Stimulated activated CD4-positive, alpha-beta T cell treated with anti-CD3 and anti-CD28 coated beads, Interleukin-1b, Interleukin-23, amount 100 ng/mL, for 24 hours (primary cell): ENCODE measurements at regions not wholly inside any gene's neighbourhood (a gene's known extent, or its start where the extent isn't known, plus 50 kb on each side); places are given as distances from the start of the nearest gene placed in this dataset.

Experiments
- DNase-seq, 4 experiments: peaks; one replicate each; pipeline ENCODE4 v3.0.0-alpha.2; 2020; ENCODE audit warnings: low read depth in 4 of 4, low spot score in 1 of 4

DNA sequence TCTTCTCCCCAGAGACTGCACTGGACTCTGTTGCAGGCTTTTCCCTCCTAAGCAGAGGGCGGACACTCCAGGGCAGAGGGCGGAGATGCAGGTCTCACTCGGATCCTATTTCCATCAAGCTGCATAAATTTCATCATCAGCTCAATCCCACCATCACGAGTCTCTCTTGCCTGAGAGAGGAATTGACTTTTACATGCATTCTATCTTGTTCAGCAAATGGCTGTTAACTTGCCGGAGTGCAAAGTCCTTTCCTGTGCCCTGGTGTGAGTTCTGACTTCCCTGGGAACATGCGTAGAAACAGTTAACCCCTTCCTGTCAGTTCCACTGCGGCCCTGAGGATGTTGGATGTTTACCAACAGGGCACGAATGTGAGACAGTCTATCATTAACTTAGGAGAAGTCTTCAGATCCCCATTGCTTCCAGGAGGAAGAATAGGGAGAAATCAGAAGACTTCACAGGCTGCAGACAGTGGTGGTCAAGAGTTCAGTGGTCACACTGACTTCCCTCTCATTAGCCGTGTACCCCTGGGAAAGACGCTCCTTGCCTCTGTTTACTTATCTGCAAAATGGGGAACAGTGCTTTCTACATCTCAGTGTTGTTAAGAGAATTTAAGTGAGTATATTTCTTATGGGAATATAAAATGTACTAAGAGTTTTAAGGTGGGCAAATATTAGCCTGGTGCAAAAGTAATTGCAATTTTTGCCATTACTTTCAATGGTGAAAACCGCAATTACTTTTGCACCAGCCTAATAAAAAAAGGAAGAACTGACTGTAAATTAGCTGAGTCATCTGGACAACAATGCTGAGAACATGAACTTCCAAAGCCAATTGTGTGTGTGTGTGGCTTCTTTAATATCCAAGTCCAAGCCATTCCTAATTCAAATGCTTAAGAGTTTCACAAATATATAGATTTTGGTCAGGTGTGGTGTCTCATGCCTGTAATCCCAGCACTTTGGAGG lies 248.0 kb downstream of the DRD1 start:
- DNase-seq, result no peak

DNA sequence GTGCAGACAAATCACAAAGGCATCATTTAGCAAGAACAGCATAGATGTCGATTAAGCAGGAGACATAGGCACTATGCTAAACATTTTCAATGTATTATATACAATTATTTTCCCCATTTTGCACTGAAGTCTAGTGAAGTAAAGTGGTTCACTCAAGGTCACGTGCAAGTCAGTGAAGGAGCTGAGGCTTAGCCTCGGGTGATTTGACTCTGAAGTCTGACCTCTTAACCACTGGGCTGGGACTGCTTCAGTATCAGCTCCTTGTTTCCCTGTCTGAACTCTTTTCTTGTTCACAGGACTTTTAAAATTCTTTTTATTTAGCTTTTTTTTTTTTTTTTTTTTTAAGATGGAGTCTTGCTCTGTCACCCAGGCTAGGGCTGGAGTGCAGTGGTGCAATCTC lies 262.7 kb downstream of the DRD1 start:
- no peak for DNase-seq

DNA sequence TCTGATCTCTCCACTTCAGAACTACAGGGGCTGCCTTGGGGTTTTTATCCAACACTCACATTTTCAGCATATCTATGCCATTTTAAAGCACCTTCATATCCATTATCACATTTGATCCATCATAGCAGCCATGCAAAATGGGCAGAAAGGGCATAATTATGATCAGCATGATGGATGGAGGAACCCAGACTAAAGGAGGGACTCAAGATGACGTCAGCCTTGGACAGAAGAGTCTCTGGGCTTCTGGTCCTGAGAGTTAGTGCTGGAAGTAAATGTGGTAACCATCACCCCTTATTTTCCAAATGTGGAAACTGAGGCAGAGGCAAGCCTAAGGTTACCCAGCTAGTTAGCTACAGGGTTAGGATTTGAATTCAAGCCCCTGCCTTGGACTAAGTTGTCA lies 273.1 kb downstream of the DRD1 start:
- DNase-seq, result no peak

DNA sequence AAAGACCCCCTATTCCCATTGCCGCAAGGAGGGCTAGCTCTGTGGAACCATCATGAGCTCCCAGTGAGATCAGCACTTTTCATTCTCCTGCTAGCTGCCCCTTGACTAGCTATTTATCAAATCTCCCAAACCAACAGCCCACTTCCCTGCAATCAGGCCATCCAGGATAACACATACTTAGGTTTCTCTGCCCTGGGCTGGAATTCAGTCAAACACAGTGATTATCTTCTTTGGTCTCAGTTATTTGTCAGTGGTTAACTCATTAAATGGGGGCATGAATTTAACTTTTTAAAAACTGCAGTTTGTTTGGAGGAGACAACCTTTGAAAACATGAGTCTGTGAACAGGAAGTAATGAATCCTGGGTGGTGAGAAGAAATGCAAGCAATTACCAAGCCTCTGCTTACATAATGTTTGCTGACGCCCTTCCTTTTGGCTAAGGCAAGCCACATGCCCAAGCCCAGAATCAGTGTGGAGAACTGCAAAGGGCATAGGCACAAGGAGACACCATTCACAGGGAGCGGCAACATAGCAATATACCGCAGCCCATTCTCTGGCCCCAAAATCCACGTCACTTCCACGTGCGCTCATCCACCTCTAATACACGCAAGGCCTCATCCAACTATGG lies 275.0 kb downstream of the DRD1 start:
- no peak for DNase-seq

DNA sequence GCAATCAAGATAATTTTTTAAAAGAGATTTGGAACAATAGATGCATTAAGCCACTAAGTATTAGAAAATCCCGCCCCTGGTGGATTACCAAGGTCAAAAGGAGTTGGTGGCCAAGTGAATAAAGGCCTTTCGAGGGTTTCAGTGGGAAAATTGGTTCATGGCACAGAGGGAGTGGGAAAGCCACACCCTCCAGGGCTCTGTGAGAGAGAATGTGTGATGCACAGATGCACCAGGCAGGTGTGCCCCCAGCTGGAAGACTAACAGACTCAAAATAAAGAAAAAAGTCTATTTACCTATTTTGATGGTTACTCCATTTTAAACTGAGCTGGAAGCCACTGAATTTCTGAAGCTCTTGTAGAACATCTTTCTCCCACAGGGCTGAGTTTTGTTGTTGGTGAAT lies 278.0 kb downstream of the DRD1 start:
- DNase-seq, result no peak

DNA sequence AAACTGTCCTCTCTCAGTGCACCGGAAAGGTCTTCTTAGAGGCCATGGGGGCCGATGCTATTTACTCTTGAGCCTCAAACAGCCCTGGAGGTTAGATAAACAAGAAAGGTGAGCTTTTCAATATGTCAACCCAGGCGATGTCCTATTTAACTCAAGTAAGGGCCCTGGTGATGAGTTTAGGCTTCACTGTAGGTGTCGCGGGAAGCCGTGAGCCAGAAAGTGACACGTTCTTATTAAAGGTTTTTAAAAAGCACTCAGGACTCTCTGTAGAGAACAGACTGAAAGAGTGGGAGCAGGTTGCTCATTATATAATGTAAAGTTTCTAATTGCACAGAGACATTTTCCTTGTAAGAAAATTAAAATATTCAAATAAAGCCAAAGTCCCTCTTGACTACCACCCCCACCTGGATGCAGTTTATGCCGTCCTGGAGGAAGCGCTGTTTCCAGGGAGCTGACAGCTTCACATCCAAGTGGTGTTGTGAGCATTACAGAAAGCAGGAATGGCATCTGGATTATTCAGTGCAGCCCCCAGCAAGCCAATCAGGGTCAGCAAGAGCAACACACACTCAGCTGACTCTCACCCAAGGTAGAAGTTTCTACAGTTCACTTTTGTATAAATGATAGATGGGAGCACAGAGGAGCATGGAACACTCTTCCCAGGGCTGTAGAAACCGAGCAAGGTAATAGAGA lies 280.3 kb downstream of the DRD1 start:
- DNase-seq, result no peak

DNA sequence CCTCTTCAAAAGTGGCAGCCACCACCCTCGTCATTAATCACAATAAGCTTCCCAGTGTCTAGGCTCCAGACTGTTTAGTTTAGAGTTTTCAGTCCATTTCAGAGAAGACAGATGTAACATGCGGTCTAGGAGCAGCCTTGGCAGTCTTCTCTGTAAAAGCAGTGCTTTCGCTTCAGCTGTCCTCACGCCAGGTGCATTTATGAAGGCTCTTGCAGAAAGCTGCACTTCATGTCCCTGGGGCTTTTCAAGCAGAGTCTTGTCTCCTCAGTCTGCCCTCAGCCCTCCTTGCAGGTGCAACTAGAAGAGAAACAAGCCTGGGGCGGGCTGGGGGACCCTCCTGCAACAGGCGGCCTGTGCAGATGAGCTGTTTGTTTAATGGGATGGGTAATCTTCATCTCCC lies 281.9 kb downstream of the DRD1 start:
- DNase-seq, result no peak

DNA sequence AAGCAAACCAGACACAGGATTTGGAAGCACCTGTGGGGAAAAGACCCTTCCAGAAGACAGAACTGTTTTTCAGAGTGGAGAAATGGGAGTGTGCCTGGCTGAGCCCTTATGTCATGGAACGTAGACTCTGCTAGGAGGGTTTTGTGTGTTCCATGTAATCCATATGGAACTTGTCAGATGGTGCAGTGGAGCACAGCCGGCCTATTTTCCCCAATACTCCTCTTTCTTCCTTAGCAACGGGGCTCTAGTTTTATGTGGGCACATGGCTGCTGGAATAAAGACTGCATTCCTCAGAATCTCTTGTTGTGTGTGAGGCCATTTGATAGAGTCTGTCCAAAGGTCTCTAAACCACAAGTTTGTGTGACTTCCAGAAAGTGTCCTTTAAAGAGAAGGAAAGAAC lies 284.0 kb downstream of the DRD1 start:
- no peak for DNase-seq

DNA sequence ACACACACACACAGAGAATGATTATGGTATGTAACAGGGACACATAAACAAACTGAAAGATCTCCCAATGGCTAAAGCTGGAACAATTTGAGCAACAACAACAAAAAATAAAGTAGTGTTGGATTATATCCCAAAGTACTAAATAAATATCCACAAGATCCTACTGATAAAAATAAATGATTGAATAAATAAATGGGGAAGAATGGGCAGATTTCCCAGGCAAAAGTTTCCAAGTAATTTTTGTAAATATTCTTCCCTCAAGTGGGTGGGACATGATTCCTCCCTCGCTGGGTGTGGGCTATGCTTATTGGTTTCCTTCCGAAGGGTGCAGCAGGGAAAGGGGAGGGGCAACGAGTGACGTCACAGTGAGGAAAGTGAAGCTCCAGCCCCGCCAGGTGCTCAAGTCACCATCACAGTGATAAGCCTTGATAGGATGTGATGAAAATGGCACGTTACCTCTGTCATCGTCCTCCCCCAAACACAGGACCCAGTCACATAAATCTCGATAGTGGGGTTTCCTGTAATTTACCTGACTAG lies 295.3 kb downstream of the DRD1 start:
- DNase-seq, result no peak

DNA sequence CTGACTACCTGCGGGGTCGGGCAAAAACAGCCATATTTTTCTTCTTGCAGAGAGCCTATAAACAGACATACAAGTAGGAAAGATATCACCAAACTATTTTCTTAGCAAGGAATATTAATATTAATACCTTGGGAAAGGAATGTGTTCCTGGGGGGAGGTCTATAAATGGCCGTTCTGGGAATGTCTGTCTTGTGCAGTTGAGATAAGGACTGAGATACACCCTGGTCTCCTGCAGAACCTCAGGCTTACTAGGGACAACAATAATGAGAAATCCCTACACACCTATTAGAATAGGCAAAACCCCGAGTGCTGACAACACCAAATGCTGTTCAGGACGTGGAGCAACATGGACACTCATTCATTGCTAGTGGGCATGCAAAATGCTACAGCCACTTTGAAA lies 297.2 kb downstream of the DRD1 start:
- DNase-seq, result no peak

DNA sequence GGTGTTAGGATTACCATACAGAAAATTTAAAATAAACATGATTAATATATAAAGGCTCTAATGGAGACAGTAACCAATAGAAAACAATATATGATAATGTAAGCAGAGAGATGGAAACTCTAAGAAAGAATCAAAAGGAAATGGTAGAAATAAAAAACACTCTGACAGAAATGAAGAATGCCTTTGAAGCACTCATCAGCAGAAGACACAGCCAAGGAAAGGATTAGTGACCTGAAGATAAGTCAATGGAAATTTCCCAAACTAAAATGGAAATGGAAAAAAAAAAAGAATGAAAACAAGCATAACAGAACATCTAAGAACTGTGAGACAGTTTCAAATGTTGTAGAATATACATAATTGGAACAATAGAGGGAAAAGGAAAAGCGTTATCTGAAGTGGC lies 302.6 kb downstream of the DRD1 start:
- DNase-seq, result no peak

DNA sequence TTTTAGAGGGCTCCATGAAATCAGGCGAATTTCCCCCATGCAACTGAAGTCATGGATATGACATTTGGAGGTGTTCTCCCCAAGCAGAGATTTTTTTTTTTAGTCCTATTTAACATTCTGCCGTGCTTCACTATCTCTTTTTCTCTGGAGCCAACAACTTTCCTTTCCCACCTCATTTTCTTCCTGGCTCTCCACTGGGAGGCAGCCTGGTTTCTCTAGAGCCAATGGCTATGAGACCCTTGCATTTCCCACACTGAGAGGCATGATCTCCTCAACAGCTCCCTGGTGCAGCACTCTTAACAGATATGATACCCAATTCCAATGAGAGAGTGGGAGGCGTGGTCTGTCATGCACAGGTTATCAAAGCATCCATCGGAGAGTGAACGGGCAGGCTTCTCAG lies 310.8 kb downstream of the DRD1 start:
- no peak for DNase-seq

DNA sequence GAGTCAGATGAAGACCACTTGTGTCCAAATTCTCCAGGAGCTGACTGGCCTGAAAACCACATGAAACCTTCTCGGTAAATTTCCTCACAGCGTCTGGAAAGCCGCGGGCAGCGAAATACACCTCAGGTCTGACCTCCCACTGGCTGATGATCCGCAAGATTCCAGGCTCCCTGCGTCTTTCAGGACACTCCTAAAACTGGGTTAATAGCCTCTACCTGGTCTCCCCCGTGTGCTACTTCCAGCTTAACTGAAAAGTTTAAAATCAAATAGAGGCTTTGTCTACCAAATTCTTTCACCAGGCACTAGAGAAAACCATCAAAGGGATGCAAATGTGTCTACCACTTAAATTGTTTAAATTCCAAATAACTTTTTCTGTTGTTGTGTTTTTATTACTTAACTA lies 312.6 kb downstream of the DRD1 start:
- DNase-seq, result no peak

DNA sequence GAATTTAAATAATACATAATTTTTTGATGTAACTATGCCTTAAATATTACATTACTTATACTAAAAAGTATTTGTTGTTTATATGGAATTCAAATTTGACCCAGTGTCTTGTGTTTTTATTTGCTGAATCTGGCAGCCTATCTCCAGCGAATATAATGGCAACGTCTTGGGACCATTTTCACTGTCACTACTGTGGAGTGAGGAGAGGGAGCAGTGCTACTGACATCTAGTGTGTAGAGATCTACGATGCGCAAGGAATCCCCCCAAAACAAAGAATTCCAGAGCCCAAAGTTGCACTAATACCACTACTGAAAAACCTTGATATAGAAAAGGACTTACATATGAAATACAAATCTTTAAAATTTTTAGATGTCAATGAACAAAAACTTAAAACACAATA lies 314.4 kb downstream of the DRD1 start:
- no peak for DNase-seq

DNA sequence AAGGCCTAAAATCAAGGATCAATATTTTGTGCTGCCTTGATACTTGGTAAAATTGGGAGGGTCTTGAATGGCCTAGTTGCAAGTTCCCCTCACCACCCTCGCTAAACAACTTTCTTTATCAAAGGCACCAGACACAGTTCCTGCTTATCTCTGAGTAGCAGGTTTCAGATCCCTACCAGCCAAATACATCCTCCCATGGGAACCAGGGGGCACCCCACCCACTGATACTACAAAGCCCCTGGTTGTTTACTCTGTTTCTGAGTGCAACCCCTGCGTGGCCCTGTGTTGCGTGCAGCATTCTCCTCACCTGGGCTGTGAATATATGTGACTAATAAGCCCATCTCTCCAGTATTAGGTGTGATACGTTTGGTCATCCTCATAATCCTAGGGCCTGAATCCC lies 314.9 kb downstream of the DRD1 start:
- no peak for DNase-seq

DNA sequence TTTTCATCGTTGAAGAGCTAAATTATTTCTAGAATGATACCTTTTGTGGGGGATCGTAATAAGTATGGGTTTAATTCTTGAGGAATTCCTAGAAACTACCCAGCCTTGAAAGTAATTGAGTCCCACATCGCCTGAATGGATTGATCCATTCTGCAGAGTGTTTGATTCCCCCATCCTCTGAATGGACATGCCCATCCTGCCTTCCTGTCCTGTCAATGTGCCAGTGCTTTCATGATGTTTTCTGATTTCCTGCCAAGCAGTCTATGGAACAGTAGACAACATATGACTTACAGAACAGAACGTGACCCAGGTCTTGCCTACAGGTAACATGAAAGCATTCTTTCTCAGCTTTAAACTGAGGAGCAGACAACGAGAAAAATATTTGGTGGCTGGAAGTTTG lies 319.2 kb downstream of the DRD1 start:
- DNase-seq, result no peak

DNA sequence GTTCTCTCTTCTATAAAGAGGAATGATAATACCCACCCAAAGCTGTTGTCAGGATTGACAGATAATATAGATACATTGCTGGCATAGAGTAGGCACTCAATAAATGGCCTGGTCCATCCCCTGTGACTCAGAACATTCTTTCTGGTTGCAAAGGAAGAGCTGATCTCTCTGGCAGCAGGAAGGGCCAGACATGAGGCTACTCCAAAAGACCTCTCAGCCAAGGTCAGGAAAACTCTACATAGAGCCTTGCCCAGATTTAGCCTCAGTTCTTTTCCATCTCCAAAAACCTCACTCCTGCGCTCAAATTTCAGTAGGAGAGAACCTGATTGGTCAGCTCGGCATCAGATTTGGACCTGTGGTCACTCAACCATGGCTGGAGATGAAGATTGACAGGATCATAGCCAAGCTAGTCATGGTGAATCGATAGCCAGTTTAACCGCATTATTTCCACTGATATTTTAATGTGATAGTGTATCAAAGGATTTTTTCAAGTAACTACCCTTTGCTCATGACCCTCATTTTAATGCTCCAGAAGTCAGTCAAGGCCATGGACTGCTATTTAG lies 319.6 kb downstream of the DRD1 start:
- DNase-seq, result no peak

DNA sequence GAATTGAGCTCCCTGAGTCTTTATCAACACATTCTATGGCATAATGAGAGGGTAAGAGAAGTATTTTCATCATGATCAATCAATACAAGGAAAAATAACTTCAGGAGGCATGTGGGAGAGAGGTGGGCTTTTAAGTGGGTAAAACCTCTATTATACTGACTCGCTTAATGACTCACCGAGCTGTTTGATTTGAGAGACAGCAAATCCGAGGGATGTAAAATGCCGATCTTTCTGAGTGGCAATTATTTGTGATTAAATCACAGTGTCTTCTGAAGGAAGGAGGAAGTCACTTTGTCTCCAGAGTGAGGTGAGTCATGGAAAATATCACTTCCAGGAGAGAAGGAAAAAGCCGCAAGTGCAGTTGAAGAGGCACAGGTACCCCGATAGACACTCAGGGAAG lies 320.4 kb downstream of the DRD1 start:
- DNase-seq, result no peak

DNA sequence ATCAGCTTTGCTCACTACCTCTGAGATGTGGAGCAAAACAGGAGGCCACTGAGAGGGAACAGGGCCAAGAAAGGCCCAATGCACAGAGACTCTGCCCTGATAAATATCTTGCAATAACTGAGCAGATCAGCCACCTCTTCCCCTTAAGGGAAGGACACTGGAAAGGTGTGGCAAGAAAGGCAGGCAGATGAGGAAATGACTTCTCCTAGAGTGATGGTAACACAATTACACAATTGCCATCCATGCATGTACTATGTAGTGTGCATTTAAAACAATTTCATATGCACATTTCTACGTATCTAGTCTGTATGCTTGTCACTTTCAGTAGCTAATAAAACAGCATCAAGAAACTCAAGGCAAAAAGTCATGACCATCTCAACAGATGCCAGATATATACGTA lies 322.5 kb downstream of the DRD1 start:
- DNase-seq, result no peak

DNA sequence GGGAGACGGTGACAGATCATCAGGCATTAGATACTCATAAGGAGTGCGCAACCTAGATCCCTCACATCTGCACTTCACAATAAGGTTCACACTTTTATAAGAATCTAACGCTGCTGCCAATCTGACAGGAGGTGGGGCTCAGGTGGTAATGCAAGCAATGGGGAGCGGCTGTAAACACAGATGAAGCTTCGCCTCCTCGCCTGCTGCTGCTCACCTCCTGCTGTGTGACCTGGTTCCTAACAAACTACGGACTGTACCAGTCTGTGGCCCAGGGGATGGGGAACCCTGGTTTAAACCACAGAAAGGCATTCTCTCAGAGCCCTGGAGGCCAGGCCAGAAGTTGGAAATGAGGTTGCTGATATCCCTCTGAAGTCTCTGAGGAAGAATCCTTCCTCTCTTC lies 323.6 kb downstream of the DRD1 start:
- DNase-seq, result no peak

DNA sequence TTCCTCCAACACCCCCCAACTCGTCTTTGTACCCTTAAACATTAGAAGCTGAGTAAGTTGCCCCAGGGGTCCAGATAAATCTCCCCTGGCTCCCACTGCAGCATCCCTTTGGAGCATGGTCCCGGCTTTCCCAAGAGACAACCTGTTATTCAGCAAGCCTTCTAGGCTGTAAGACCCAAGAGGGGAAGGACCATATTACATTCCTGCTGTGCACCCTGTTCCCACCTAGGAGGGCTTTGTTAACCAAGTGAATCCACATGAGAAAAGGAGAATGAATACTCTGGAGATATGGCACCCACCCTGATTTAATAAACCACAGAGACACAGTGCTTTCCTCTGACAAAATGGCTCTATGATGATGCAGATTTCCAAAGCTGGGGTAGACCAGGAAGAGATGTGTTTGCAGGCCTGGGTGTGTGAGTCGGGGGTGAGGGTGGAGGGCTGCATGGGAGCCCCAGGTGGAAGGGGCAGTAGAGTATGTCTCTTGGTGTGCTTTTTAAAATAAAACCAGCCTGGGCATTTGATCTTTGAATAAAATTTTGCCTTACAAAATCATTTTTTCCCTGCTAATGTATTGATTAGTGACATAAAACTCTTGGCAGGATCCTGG lies 325.2 kb downstream of the DRD1 start:
- DNase-seq, result no peak
